CD4-positive, alpha-beta T cell treated with Interleukin-4 for 4 hours (primary cell): ENCODE measurements at regions not wholly inside any gene's neighbourhood (a gene's known extent, or its start where the extent isn't known, plus 50 kb on each side); places are given as distances from the start of the nearest gene placed in this dataset.

Source experiments
- DNase-seq: peaks from one replicate; pipeline ENCODE4 v3.0.0-alpha.2; 2020

GRCh38 chr6:164133095-164133494 is 718.6 kb downstream of the QKI start:
- no peak for DNase-seq

- DNase-seq: no peak
These were observed 716.1 kb downstream of the QKI start for GRCh38 chr6:164130585-164130984.

DNA sequence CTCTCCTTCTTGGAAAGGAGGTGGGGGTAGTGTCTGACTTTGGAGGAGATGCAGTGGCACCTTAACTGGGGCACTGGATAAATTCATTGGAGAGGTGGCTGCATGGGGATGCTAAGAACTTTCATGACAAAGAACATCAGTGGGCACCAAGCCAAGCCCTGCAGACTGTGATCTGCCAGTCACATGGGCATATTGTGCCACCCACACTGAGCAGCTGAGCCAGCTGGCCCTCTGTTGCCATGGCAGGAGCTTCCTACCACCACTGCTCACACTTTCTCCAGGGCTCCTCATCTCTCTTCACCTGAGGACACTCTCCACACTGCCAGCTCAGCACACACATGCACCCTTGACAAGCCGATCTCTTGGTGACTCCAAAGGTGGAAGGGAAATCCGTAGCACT is 715.6 kb downstream of the QKI start:
- DNase-seq: no peak

DNA sequence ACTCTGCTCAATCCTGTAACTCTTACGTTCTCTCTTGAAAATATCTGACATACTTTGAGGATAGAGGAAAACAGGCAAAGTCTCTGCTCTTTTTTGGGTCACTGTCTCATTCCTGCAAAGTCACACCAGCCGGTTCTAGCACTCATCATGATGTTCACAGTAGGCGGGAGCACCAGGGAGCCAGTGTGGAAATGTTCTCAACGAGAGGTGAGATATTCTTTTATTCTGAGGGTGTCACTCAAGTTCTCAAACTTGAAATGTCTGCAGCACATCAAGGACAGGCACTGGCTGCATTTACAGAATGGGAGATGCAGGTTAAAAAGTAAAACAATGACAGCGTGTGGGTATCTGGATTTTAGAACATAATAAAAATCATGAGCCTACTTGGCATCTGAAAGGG is 714.7 kb downstream of the QKI start:
- DNase-seq: no peak

DNA sequence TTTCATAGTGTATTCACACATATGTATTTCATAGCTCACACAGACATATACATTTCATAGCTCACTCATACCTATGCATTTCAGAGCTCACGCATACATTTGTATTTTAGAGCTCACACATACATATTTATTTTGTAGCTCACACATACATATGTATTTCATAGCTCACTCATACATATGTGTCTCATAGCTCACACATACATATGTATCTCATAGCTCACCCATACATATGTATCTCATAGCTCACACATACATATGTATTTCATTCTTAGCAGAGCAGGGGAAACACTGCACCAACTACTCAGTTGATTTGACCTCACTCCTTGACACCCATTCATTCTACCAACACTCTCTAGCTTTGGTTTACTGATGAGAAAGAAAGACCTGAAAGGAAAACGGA is 713.6 kb downstream of the QKI start:
- DNase-seq: no peak

- no peak for DNase-seq
These were observed 710.5 kb downstream of the QKI start for GRCh38 chr6:164124986-164125385.

- no peak for DNase-seq
These were observed 710.0 kb downstream of the QKI start for GRCh38 chr6:164124473-164124872.

GRCh38 chr6:164122109-164122508 is 707.6 kb downstream of the QKI start:
- no peak for DNase-seq

DNA sequence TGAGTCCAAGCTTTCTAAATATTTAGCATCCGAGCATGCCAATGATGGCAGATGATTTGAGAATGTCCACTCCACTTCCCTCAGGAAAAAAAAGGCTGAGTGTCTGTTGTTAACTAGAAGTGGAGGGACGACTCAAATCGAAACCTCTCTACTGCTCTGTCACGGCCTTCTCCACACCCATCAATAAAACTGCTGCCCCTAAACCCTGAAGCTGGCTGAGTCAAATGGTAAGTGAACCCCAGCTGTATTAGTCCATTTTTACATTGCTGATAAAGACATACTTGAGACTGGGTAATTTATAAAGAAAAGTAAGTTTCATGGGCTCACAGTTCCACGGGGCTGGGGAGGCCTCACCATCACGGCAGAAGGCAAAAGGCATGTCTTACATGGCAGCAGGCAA is 707.0 kb downstream of the QKI start:
- no peak for DNase-seq

GRCh38 chr6:164114651-164115050 is 700.1 kb downstream of the QKI start:
- DNase-seq: no peak

DNA sequence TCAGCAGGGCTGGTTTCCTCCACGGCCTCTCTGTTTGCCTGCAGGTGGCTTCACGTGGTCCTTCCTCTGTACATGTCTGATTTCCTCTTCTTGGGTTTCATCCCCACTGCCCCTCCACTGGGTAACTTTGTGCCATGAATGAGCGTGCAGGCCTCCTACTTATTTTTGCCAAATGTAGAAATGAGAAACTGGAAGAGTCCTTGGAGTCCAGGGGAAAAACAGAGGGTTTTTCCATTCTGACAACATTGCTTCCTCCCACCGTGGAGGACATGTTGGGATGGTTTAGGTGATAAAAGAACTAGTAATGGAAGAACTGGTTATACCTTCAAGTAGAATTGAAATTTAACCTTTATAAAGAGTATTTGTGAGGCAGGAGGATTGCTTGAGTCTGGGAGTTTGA is 699.5 kb downstream of the QKI start:
- no peak for DNase-seq

- DNase-seq: no peak
These were observed 699.1 kb downstream of the QKI start for GRCh38 chr6:164113637-164114036.

GRCh38 chr6:164109770-164110140 is 695.2 kb downstream of the QKI start:
- no peak for DNase-seq

GRCh38 chr6:164108869-164109769 is 694.6 kb downstream of the QKI start:
- peak; percentile 24 for DNase-seq

GRCh38 chr6:164108092-164108491 is 693.6 kb downstream of the QKI start:
- no peak for DNase-seq

DNA sequence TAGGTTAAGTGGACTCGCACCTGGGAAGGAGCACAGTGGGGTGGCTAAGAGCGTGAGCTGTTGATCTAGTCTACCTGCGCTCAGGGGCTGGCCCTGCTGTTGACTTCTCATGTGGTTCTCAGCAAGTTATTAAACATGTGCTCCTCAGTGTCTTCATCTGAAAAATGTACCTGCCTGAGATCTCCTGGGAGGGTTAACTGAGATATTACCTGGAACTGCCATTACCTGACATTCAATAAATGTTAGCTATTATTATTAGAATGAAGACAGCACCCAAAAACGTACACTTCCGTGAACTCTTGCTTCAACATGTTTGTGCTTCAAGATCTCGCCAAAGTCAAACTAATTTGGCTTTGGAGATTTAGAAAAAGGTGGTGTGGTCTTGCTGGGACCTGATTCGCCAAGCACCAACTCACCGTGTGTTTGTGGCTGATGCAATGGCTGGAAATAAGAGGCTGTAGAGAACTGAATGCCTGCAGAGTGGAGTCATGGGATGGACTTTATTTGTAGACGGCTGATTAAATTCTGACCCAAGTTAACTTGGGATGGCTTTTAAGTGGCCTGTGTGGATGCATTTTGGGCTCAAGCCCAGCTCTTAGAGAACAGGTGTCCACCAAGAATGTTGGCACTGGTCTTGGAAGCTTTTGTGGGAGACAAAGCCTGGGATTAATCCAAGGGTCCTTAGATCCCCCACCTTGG is 692.9 kb downstream of the QKI start:
- DNase-seq: no peak

GRCh38 chr6:164106345-164106769 is 691.8 kb downstream of the QKI start:
- DNase-seq: no peak

GRCh38 chr6:164105705-164106104 is 691.2 kb downstream of the QKI start:
- DNase-seq: no peak

DNA sequence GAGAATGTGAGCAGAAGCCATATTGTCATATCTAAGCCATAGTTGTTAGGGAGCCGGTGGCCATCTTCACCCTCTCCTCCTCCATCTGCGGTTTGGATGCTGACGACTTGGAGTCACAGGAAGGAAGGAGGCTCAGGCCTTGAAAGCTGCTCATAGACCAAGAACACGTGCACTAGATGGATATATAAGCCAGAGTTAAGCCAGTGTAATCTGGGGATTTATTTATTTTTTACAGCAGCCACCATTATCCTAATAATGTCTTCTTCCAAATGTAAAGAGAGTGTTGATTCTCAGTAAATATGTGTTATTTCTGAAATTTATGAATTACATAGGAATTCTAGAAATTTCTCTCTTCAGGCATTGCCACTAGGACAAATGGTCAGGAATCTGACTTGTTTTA is 689.9 kb downstream of the QKI start:
- no peak for DNase-seq

DNA sequence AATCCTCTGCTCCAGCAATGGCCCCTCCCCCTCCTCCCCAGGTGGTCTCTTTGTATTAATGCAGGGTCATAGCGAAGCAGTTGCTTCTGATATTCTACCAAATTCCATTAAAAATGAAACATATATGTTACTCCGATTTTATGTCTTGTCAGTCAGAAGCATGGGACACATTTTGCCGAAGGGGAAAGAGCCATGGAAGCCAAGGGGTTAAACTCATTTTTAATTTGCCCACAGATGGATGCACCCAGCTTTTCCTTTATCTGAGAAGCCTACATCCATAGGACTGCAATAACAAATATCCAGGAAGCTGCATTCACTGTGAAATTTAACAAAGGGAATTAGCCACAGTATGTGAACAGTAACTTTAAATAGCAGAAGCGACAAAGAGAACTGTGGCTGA is 688.2 kb downstream of the QKI start:
- no peak for DNase-seq

GRCh38 chr6:164101859-164102258 is 687.3 kb downstream of the QKI start:
- no peak for DNase-seq

- DNase-seq: no peak
These were observed 684.8 kb downstream of the QKI start for GRCh38 chr6:164099269-164099865.

DNA sequence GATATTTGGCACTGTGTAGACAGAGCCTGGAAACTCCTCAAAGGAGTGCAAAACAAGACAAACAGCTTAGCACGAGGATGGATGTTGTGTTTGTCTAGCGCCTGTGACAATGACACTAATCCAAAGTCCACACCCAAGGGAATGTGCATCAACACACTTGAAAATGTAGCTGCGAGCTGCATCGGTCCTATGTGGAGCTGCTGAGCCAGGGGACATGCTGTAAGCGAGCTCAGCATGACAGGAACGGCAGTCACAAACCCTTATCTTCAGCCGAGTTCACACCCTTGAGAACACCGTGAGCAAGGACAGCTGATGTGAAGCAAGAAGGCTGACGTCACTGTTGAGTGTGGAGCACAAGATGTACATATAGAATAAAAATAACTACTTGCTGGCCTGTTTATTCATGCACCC is 684.3 kb downstream of the QKI start:
- no peak for DNase-seq
